ENCODE measurements at regions not wholly inside any gene's neighbourhood (a gene's known extent, or its start where the extent isn't known, plus 50 kb on each side); places are given as distances from the start of the nearest gene placed in this dataset.
"Not testable (repeated sequence)": the region's sequence is repeated elsewhere in the genome, so short reads cannot be mapped to it uniquely, and the experiment has no call there.

DNA sequence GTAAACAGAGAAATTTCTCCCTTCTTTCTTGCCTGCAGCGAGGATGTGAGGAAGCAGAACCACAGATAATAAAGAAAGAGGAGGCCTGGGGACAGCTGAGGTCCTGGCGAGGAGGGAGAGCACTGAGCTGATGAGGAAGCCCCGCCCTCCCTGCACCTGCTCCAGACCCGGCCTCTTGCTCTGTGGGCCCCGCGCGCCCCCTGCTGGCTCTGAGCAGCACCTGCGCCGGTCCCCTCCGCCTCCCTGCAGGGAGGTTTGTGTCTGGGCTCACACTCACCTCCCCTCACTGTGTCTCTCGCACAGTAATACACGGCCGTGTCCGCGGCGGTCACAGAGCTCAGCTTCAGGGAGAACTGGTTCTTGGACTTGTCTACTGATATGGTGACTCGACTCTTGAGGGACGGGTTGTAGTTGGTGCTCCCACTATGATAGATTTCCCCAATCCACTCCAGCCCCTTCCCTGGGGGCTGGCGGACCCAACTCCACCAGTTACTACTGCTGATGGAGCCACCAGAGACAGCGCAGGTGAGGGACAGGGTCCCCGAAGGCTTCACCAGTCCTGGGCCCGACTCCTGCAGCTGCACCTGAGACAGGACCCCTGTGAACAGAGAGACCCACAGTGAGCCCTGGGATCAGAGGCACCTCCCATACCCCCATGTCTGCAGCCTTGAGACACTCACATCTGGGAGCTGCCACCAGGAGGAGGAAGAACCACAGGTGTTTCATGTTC is 485.4 kb downstream of the TMEM121 start:
- not testable (repeated sequence) for TF ChIP-seq POLR2A (IDR thresholded peaks at IDR 0.05)
- TF ChIP-seq, protein P1, sequence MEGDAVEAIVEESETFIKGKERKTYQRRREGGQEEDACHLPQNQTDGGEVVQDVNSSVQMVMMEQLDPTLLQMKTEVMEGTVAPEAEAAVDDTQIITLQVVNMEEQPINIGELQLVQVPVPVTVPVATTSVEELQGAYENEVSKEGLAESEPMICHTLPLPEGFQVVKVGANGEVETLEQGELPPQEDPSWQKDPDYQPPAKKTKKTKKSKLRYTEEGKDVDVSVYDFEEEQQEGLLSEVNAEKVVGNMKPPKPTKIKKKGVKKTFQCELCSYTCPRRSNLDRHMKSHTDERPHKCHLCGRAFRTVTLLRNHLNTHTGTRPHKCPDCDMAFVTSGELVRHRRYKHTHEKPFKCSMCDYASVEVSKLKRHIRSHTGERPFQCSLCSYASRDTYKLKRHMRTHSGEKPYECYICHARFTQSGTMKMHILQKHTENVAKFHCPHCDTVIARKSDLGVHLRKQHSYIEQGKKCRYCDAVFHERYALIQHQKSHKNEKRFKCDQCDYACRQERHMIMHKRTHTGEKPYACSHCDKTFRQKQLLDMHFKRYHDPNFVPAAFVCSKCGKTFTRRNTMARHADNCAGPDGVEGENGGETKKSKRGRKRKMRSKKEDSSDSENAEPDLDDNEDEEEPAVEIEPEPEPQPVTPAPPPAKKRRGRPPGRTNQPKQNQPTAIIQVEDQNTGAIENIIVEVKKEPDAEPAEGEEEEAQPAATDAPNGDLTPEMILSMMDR (IDR thresholded peaks at IDR 0.05): peak in 2 of 6 experiments; percentile 53 to 70
